Left lung (tissue), 4 donors: ENCODE measurements at regions not wholly inside any gene's neighbourhood (a gene's known extent, or its start where the extent isn't known, plus 50 kb on each side); places are given as distances from the start of the nearest gene placed in this dataset.
A peak's percentile ranks its signal among the peaks of the same experiment; 100 is the strongest.

Source experiments
- ATAC-seq: fragments of 200-7000 bp; cut with Tn5 transposase; one replicate; pipeline ENCODE4 v1.9.1; 2020; ENCODE audit warnings: moderate library complexity
- DNase-seq, 4 donors: peaks; one replicate each; pipeline ENCODE4 v3.0.0-alpha.2; 2013 to 2020
- H3K27ac ChIP-seq, 2 donors: fragments of 200-600 bp; sonication (generic) in 1 of 2; one replicate each; pipeline versions ENCODE4 v1.5.0 to v1.8.0; 2020 to 2021
- H3K27me3 ChIP-seq, 2 donors: fragments of 200-600 bp; sonication (generic) in 1 of 2; one replicate each; pipeline versions ENCODE4 v1.5.0 to v1.8.0; 2020 to 2021
- H3K36me3 ChIP-seq, 2 donors: fragments of 200-600 bp; sonication (generic) in 1 of 2; one replicate each; pipeline versions ENCODE4 v1.5.0 to v1.8.0; 2020 to 2021
- H3K4me1 ChIP-seq, 2 donors: fragments of 200-600 bp; one replicate each; pipeline ENCODE4 v1.8.0; 2021
- H3K4me3 ChIP-seq, 2 donors: fragments of 200-600 bp; sonication (generic) in 1 of 2; one replicate each; pipeline versions ENCODE4 v1.5.0 to v1.8.0; 2020 to 2021; ENCODE audit warnings: mild to moderate bottlenecking in 1 of 2
- H3K9me3 ChIP-seq, 2 donors: fragments of 200-600 bp; sonication (generic) in 1 of 2; one replicate each; pipeline versions ENCODE4 v1.5.0 to v1.8.0; 2020 to 2021
- CTCF ChIP-seq, 2 donors: fragments of 200-600 bp; sonication (generic) in 1 of 2; IDR thresholded peaks; one replicate each; pipeline versions ENCODE4 v1.5.0 to v1.8.0; 2021; ENCODE audit warnings: antibody characterized with exemption in 2 of 2
- intact Hi-C, 2 donors: fragments of 100-400 bp; cut with DNase I; formaldehyde crosslinking; loops; one replicate each; pipeline versions ENCODE4 v1.11.2 to v1.14.2; 2022
- donor health status: DM: no; HTN: yes; CAD: no.
- donor health status: DM: no; HTN: no; CAD: no.

GRCh38 chr13:109910194-109910593 is 123.8 kb upstream of the IRS2 start:
- intact Hi-C loops = no loop called here
- H3K27ac ChIP-seq = no peak overlapping the region
- peak in 2 of 4 donors; percentile 24 to 41 for DNase-seq
- ATAC-seq = no peak
- TF ChIP-seq CTCF (IDR thresholded peaks at IDR 0.05) = no peak
- H3K9me3 ChIP-seq = peaks cover 0 to 13% of the 10 kb centered on the region in 2 donors
- H3K4me1 ChIP-seq = no peaks in the 10 kb centered on the region
- no peaks in the 10 kb centered on the region for H3K27me3 ChIP-seq
- no peaks in the 10 kb centered on the region for H3K36me3 ChIP-seq
- no peak overlapping the region for H3K4me3 ChIP-seq

- peaks cover 0 to 13% of the 10 kb centered on the region in 2 donors for H3K9me3 ChIP-seq
- no peak for TF ChIP-seq CTCF (IDR thresholded peaks at IDR 0.05)
- H3K4me1 ChIP-seq = no peaks in the 10 kb centered on the region
- no peak overlapping the region for H3K4me3 ChIP-seq
- intact Hi-C loops = no loop called here
- H3K27me3 ChIP-seq = no peaks in the 10 kb centered on the region
- no peak for DNase-seq
- no peak for ATAC-seq
- H3K36me3 ChIP-seq = no peaks in the 10 kb centered on the region
- H3K27ac ChIP-seq = no peak overlapping the region
Observed at GRCh38 chr13:109906976-109907375, 120.6 kb upstream of the IRS2 start.

- Histone ChIP-seq H3K27ac (no peak overlapping the region), H3K36me3 (no peaks in the 10 kb centered on the region), H3K27me3 (no peaks in the 10 kb centered on the region), H3K4me1 (no peaks in the 10 kb centered on the region), H3K9me3 (peaks cover 0 to 7% of the 10 kb centered on the region in 2 donors), H3K4me3 (no peak overlapping the region)
- intact Hi-C loops = no loop called here
- ATAC-seq = no peak
- no peak for TF ChIP-seq CTCF (IDR thresholded peaks at IDR 0.05)
- DNase-seq = no peak
Observed at GRCh38 chr13:109904218-109904617, 117.8 kb upstream of the IRS2 start.

GRCh38 chr13:109900741-109901140 is 114.4 kb upstream of the IRS2 start:
- peak; percentile 36 for ATAC-seq
- H3K27ac ChIP-seq = no peak overlapping the region

GRCh38 chr13:109900320-109900719 is 113.9 kb upstream of the IRS2 start:
- Histone ChIP-seq H3K9me3 (no peaks in the 10 kb centered on the region), H3K36me3 (no peaks in the 10 kb centered on the region), H3K27me3 (no peaks in the 10 kb centered on the region), H3K4me1 (no peaks in the 10 kb centered on the region), H3K4me3 (no peak overlapping the region), H3K27ac (no peak overlapping the region)
- no peak for DNase-seq
- intact Hi-C loops = no loop called here
- ATAC-seq = peak; percentile 54
- TF ChIP-seq CTCF (IDR thresholded peaks at IDR 0.05) = no peak

More at GRCh38 chr13:109900741-109901140, 114.4 kb upstream of the IRS2 start:
- no peak for TF ChIP-seq CTCF (IDR thresholded peaks at IDR 0.05)
- Histone ChIP-seq H3K4me3 (no peak overlapping the region), H3K36me3 (no peaks in the 10 kb centered on the region), H3K4me1 (no peaks in the 10 kb centered on the region), H3K9me3 (no peaks in the 10 kb centered on the region), H3K27me3 (no peaks in the 10 kb centered on the region)
- DNase-seq = no peak
- intact Hi-C loops = no loop called here
